ENCODE measurements at regions not wholly inside any gene's neighbourhood (a gene's known extent, or its start where the extent isn't known, plus 50 kb on each side); places are given as distances from the start of the nearest gene placed in this dataset.

DNA sequence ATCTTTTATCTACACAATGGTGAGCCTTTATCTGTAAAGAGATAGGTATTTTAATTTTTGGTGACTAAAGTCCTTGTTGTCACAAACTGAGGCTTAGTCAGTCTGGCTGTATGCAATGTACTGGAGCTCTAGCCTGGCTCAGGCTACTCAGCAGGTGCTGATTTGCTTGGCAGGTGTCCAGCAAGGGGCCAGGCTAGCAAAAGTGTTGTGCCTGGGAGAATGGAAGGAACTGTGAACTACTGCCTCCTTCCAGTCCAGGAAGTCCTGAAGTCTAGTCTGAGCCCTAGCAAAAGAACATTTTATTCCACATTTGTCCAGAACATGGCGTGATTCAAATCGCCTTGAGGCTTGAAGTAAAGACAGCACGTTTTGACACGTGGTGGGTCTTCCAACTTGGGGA is 260.5 kb downstream of the CCDC85A start:
- Mint-ChIP-seq H3K4me1 (no peaks in the 10 kb centered on the region), H3K9me3 (peaks cover 0 to 13% (median 5%) of the 10 kb centered on the region in 11 donors), H3K27ac (no peak overlapping the region), H3K36me3 (peaks cover 0 to 3% (median 0%) of the 10 kb centered on the region in 5 donors), H3K4me3 (no peak overlapping the region), H3K27me3 (no peaks in the 10 kb centered on the region)
- H3K4me1 ChIP-seq (ENCODE audit: control insufficient read depth in 2 of 2, insufficient read depth in 2 of 2, low read length in 2 of 2): no peaks in the 10 kb centered on the region
- no peak overlapping the region for H3K27ac ChIP-seq (ENCODE audit: low read depth, low read length)
- DNase-seq: no peak
- H3K36me3 ChIP-seq (ENCODE audit: control insufficient read depth in 2 of 3, insufficient read depth in 3 of 3, low read length in 3 of 3): no peaks in the 10 kb centered on the region
- intact Hi-C loops (cut with micrococcal nuclease): no loop called here
- no peak for ATAC-seq
- ChIA-PET POLR2A (no interaction called here), CTCF (no interaction called here)
- no peak overlapping the region for H3K4me3 ChIP-seq (ENCODE audit: low read length)
- H3K9me3 ChIP-seq (ENCODE audit: control insufficient read depth in 2 of 3, low read length in 3 of 3): no peaks in the 10 kb centered on the region
- no peaks in the 10 kb centered on the region for H3K27me3 ChIP-seq (ENCODE audit: control insufficient read depth in 2 of 2, insufficient read depth in 2 of 2, low read length in 2 of 2)

DNA sequence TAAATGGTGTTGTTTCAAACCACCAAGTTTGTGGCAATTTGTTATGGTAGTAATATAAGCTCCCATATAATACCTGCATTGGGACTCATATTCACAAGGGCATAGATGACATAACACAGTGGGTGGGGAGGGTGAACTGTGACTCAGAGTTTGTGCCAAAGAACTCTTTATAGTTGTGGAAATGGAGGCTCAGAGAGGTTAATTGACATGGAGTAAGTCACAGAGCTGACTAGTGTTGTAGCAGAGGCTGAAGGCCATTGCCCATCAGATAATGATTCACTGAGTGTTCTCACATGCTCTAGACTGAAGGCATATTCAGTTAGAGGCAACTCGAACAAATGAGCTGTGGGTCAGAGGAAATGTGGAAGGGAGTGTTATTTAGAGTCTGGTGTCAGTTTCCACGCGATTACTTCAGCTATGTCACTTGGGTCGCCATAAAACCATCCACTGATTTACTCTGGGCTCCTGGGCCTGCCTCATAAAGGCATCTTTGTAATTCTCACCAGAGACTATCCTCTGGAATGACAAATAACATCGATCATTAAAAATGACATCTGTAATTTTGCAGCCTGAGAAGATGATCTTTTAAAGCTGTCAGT is 264.7 kb downstream of the CCDC85A start:
- ChIA-PET CTCF (no interaction called here), POLR2A (no interaction called here)
- Mint-ChIP-seq H3K4me1 (no peaks in the 10 kb centered on the region), H3K27ac (no peak overlapping the region), H3K4me3 (no peak overlapping the region), H3K9me3 (peaks cover 0 to 35% (median 7%) of the 10 kb centered on the region in 11 donors), H3K36me3 (peaks cover 0 to 3% (median 0%) of the 10 kb centered on the region in 5 donors), H3K27me3 (no peaks in the 10 kb centered on the region)
- H3K9me3 ChIP-seq (ENCODE audit: control insufficient read depth in 2 of 3, low read length in 3 of 3): no peaks in the 10 kb centered on the region
- H3K27ac ChIP-seq (ENCODE audit: low read depth, low read length): no peak overlapping the region
- H3K4me3 ChIP-seq (ENCODE audit: low read length): no peak overlapping the region
- DNase-seq (no peak), ATAC-seq (no peak)
- intact Hi-C loops (cut with micrococcal nuclease): no loop called here
- no peaks in the 10 kb centered on the region for H3K4me1 ChIP-seq (ENCODE audit: control insufficient read depth in 2 of 2, insufficient read depth in 2 of 2, low read length in 2 of 2)
- H3K36me3 ChIP-seq (ENCODE audit: control insufficient read depth in 2 of 3, insufficient read depth in 3 of 3, low read length in 3 of 3): no peaks in the 10 kb centered on the region
- no peaks in the 10 kb centered on the region for H3K27me3 ChIP-seq (ENCODE audit: control insufficient read depth in 2 of 2, insufficient read depth in 2 of 2, low read length in 2 of 2)

DNA sequence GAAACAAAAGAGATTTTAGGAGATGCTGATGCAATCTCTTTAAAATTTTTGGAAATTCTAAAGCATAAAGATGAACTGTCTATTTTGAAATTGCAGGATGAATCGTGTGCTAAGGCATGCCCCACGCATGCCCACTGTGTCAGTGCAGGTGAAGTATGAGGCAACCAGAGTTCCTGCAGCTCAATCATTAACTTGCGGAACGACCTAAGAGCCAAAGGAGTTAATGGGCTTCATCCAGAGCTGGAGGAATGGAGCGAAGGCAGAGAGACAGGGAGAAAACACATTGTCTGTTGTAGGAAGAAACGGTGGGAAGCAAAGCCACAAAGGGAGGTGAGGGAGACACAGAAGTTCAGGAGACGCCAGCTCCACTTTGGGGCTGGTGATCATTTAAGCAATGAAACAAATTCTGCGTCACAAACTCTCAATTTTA is 265.2 kb downstream of the CCDC85A start:
- no peaks in the 10 kb centered on the region for H3K27me3 ChIP-seq (ENCODE audit: control insufficient read depth in 2 of 2, insufficient read depth in 2 of 2, low read length in 2 of 2)
- Mint-ChIP-seq H3K27ac (no peak overlapping the region), H3K4me1 (no peaks in the 10 kb centered on the region), H3K4me3 (no peak overlapping the region), H3K36me3 (peaks cover 0 to 3% (median 0%) of the 10 kb centered on the region in 5 donors), H3K27me3 (no peaks in the 10 kb centered on the region), H3K9me3 (peaks cover 2 to 35% (median 10%) of the 10 kb centered on the region in 11 donors)
- intact Hi-C loops (cut with micrococcal nuclease): no loop called here
- H3K9me3 ChIP-seq (ENCODE audit: control insufficient read depth in 2 of 3, low read length in 3 of 3): no peaks in the 10 kb centered on the region
- POLR2A ChIA-PET: no interaction called here
- CTCF ChIA-PET: no interaction called here
- no peak overlapping the region for H3K4me3 ChIP-seq (ENCODE audit: low read length)
- no peaks in the 10 kb centered on the region for H3K36me3 ChIP-seq (ENCODE audit: control insufficient read depth in 2 of 3, insufficient read depth in 3 of 3, low read length in 3 of 3)
- no peak overlapping the region for H3K27ac ChIP-seq (ENCODE audit: low read depth, low read length)
- DNase-seq (no peak), ATAC-seq (no peak)
- no peaks in the 10 kb centered on the region for H3K4me1 ChIP-seq (ENCODE audit: control insufficient read depth in 2 of 2, insufficient read depth in 2 of 2, low read length in 2 of 2)

DNA sequence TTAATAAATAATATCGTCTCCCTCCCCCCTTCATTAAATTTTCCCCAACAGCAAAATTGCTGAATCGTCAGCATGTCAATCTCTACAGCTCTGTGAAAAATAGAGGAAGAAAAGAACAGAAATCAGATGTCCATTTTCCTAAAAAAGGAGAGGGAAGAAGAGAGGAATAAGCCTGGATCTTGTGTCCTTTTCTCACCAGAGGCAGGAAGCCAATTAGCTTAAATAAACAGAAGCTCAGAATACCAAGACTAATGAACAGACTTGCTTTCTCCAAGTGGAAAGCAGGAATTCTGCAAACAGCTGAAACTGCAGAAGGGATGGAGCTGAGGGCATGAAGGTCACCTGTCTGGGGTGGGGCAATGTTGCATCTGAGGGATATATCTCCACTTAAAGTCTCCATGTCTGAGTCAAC is 265.7 kb downstream of the CCDC85A start:
- no peak overlapping the region for H3K4me3 ChIP-seq (ENCODE audit: low read length)
- no peak for DNase-seq
- no peaks in the 10 kb centered on the region for H3K27me3 Mint-ChIP-seq
- no peak overlapping the region for H3K27ac ChIP-seq (ENCODE audit: low read depth, low read length)
- peaks cover 2 to 35% (median 11%) of the 10 kb centered on the region in 11 donors for H3K9me3 Mint-ChIP-seq
- H3K4me1 ChIP-seq (ENCODE audit: control insufficient read depth in 2 of 2, insufficient read depth in 2 of 2, low read length in 2 of 2): no peaks in the 10 kb centered on the region
- H3K9me3 ChIP-seq (ENCODE audit: control insufficient read depth in 2 of 3, low read length in 3 of 3): no peaks in the 10 kb centered on the region
- no peak overlapping the region for H3K4me3 Mint-ChIP-seq
- H3K27ac Mint-ChIP-seq: no peak overlapping the region
- no peak for ATAC-seq
- intact Hi-C loops (cut with micrococcal nuclease): no loop called here
- H3K27me3 ChIP-seq (ENCODE audit: control insufficient read depth in 2 of 2, insufficient read depth in 2 of 2, low read length in 2 of 2): no peaks in the 10 kb centered on the region
- H3K36me3 ChIP-seq (ENCODE audit: control insufficient read depth in 2 of 3, insufficient read depth in 3 of 3, low read length in 3 of 3): no peaks in the 10 kb centered on the region
- POLR2A ChIA-PET: no interaction called here
- H3K36me3 Mint-ChIP-seq: peaks cover 0 to 3% (median 0%) of the 10 kb centered on the region in 5 donors
- CTCF ChIA-PET: no interaction called here
- H3K4me1 Mint-ChIP-seq: no peaks in the 10 kb centered on the region

DNA sequence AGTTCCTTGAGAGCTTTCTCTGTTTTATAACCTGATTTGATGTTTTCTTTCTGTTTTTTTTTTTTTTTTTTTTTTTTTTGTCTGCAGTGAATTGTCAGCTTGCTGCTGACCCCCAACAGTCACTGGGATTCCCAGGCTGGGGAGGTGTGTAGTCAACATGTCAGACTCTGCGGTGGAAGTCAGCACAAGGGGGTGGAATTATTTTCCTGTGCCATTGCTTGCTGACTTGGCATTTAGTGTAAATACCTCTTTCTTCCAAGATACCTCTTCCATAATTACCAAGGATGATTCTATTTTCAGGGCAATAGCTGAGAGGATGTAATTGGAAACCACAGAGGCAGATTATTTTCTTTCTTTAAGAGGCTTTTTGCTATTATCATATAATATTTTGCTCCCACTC is 266.3 kb downstream of the CCDC85A start:
- no peaks in the 10 kb centered on the region for H3K9me3 ChIP-seq (ENCODE audit: control insufficient read depth in 2 of 3, low read length in 3 of 3)
- H3K9me3 Mint-ChIP-seq: peaks cover 2 to 35% (median 11%) of the 10 kb centered on the region in 11 donors
- no peak overlapping the region for H3K27ac Mint-ChIP-seq
- no peaks in the 10 kb centered on the region for H3K4me1 Mint-ChIP-seq
- no peak overlapping the region for H3K27ac ChIP-seq (ENCODE audit: low read depth, low read length)
- H3K4me3 ChIP-seq (ENCODE audit: low read length): no peak overlapping the region
- CTCF ChIA-PET: no interaction called here
- POLR2A ChIA-PET: no interaction called here
- H3K4me3 Mint-ChIP-seq: no peak overlapping the region
- DNase-seq (no peak), ATAC-seq (no peak)
- no peaks in the 10 kb centered on the region for H3K27me3 ChIP-seq (ENCODE audit: control insufficient read depth in 2 of 2, insufficient read depth in 2 of 2, low read length in 2 of 2)
- H3K27me3 Mint-ChIP-seq: no peaks in the 10 kb centered on the region
- H3K4me1 ChIP-seq (ENCODE audit: control insufficient read depth in 2 of 2, insufficient read depth in 2 of 2, low read length in 2 of 2): no peaks in the 10 kb centered on the region
- intact Hi-C loops (cut with micrococcal nuclease): no loop called here
- H3K36me3 Mint-ChIP-seq: no peaks in the 10 kb centered on the region
- H3K36me3 ChIP-seq (ENCODE audit: control insufficient read depth in 2 of 3, insufficient read depth in 3 of 3, low read length in 3 of 3): no peaks in the 10 kb centered on the region

DNA sequence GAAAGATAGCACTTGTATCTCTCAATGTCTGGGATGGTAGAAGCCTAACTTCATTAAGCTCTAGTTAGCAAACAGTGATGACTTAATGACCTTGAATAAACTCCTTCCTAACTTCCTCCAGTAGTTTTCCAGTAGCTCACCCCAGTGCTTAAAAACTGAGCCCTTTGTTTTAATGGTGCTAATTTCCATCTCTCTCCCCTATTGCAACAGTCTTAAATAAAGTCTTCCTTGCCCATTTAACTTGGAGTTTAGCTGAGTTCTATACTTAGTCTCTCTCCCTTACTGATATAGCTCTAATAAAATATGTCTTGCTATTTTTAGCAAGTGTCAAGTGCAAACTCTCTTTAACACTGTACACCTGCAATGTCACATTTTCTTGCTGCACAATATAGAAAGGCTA is 267.0 kb downstream of the CCDC85A start:
- no peaks in the 10 kb centered on the region for H3K9me3 ChIP-seq (ENCODE audit: control insufficient read depth in 2 of 3, low read length in 3 of 3)
- H3K27me3 ChIP-seq (ENCODE audit: control insufficient read depth in 2 of 2, insufficient read depth in 2 of 2, low read length in 2 of 2): no peaks in the 10 kb centered on the region
- Mint-ChIP-seq H3K4me3 (no peak overlapping the region), H3K4me1 (no peaks in the 10 kb centered on the region), H3K9me3 (peaks cover 2 to 35% (median 11%) of the 10 kb centered on the region in 11 donors), H3K36me3 (no peaks in the 10 kb centered on the region), H3K27me3 (no peaks in the 10 kb centered on the region), H3K27ac (no peak overlapping the region)
- no peak overlapping the region for H3K27ac ChIP-seq (ENCODE audit: low read depth, low read length)
- no peak overlapping the region for H3K4me3 ChIP-seq (ENCODE audit: low read length)
- ATAC-seq: no peak
- CTCF ChIA-PET: no interaction called here
- POLR2A ChIA-PET: no interaction called here
- intact Hi-C loops (cut with micrococcal nuclease): no loop called here
- no peak for DNase-seq
- H3K36me3 ChIP-seq (ENCODE audit: control insufficient read depth in 2 of 3, insufficient read depth in 3 of 3, low read length in 3 of 3): no peaks in the 10 kb centered on the region
- no peaks in the 10 kb centered on the region for H3K4me1 ChIP-seq (ENCODE audit: control insufficient read depth in 2 of 2, insufficient read depth in 2 of 2, low read length in 2 of 2)

DNA sequence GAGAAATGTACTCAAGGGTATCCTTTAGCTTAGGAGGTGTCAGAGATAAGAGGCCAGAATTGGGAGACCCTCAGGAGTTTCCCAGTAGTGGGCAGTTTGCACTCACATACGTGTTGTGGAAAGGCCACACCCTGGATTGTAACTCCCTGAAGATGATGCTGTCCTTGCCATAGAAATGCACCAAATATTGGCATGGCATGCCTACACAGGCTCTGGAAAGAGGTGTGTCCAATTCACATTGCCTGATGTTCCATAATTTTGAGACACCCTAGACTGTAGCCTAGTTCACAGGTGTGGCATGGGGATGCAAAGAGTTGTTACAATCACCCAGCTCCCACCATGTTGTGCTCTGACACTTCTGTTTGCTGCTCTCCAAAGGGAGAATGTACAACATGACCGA is 271.9 kb downstream of the CCDC85A start:
- Histone ChIP-seq H3K9me3 (ENCODE audit: control insufficient read depth in 2 of 3, low read length in 3 of 3) (no peaks in the 10 kb centered on the region), H3K36me3 (ENCODE audit: control insufficient read depth in 2 of 3, insufficient read depth in 3 of 3, low read length in 3 of 3) (no peaks in the 10 kb centered on the region), H3K27me3 (ENCODE audit: control insufficient read depth in 2 of 2, insufficient read depth in 2 of 2, low read length in 2 of 2) (no peaks in the 10 kb centered on the region), H3K4me3 (ENCODE audit: low read length) (no peak overlapping the region), H3K27ac (ENCODE audit: low read depth, low read length) (no peak overlapping the region), H3K4me1 (ENCODE audit: control insufficient read depth in 2 of 2, insufficient read depth in 2 of 2, low read length in 2 of 2) (no peaks in the 10 kb centered on the region)
- Mint-ChIP-seq H3K4me3 (no peak overlapping the region), H3K4me1 (no peaks in the 10 kb centered on the region), H3K27me3 (no peaks in the 10 kb centered on the region), H3K27ac (no peak overlapping the region), H3K9me3 (peaks cover 0 to 27% (median 8%) of the 10 kb centered on the region in 11 donors), H3K36me3 (peaks cover 0 to 3% (median 0%) of the 10 kb centered on the region in 5 donors)
- intact Hi-C loops (cut with micrococcal nuclease): no loop called here
- CTCF ChIA-PET: no interaction called here
- ATAC-seq (no peak), DNase-seq (no peak)
- POLR2A ChIA-PET: no interaction called here

All from naive thymus-derived CD4-positive, alpha-beta T cell (primary cell).